GM21737 (cell line): ENCODE measurements at regions not wholly inside any gene's neighbourhood (a gene's known extent, or its start where the extent isn't known, plus 50 kb on each side); places are given as distances from the start of the nearest gene placed in this dataset.

Source experiments
- ATAC-seq: cut with Tn5 transposase; IDR thresholded peaks from one replicate; pipeline ENCODE4 v1.9.1; 2021; ENCODE audit warnings: mild to moderate bottlenecking, moderate library complexity; ENCODE audit not compliant: unreplicated experiment

DNA sequence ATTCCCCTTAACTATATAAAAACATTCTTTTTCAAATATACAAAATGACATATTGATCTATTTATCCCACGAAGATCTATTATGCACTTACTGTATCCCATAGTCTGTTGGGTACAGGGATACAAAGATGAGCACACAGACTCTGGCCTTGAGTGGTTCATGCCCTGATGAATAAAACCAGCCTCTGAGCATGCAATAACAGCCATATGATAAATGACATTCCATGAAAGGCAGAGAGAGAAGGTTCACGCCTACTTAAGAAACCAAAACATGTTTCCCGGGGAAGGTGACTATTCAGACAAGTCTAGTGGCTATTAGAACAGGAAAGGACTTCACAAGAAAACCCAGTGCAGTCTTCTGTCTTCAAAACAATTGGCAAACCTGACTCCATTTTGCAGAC is 406.2 kb upstream of the BRINP1 start:
- ATAC-seq: no peak

DNA sequence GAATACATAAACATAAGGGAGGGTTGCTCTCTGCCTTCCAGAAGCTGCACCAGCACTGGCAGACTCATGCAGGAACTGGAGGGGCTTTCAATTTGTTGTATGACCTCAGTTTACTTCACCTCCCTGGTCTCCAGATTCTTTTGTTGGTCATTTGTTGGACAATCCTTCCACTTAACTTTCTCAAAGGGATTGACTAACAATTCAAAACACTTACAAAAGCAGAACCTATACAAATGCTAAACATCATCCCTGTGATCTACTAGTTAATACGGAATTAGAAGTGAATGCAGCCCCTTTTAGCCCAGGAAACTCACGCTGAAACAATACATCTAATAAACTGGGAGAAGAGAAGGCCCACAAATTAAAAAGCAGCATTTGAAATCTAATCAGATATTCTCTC is 404.6 kb upstream of the BRINP1 start:
- no peak for ATAC-seq

DNA sequence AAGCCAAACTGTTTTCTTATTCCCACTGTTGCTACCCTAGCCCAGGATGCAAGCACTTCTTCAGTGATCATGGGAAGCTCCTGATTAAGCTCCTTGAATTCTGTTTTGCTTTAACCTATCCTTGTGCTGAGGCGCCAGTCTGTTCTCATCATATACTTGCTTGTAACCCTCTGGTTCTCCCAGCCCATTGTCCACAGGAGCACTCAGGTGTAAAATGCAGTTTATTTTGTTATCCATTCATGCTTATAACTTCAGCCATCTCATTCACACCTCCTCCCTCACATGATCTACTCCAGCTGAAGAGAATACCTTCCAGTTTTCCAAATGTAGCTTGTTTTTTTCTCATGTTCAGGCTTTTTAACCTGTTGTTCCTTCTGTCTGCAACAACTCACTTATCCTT is 402.1 kb upstream of the BRINP1 start:
- no peak for ATAC-seq

DNA sequence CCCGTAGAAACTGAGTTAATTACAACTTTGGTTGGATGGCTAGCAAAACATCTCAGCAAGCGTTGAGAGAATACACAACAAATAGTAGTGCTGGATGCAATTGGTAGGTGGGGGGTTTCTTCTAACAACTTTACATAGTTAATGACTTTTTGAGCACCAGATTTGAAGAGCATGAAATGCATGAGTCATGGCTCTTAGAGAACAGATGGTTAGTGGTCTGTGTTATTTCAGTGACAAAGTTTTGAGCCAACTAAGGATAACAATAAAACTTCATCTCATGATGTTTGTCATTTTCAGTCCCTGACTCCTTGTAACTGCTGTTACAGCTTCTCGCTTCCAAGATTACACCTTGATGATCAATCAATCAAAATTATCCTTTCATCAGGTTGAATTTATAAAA is 399.0 kb upstream of the BRINP1 start:
- ATAC-seq: no peak

DNA sequence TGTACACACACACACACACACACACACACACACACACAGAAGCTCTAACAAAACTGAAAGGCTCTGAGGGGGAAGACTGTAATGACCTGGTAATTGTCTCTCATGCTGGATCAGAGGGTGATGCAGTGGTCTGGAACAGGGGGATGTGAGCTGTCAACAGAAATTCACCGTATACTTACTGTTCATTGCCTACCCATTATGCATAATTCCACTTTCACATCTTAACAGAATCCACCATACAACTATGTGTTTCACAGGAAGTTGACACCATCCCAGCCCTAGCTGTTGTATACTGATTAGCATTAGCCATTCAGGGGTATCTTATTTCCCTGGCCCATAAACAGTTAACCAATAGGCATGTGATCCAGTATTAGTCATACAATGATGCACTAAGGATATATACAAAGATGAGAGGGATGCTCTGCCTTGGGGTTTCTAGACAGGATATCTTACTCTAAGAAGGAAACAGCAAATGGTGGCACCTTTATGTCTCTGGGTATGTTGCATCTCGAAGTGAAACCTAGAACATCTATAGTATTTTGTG is 396.5 kb upstream of the BRINP1 start:
- ATAC-seq: no peak

DNA sequence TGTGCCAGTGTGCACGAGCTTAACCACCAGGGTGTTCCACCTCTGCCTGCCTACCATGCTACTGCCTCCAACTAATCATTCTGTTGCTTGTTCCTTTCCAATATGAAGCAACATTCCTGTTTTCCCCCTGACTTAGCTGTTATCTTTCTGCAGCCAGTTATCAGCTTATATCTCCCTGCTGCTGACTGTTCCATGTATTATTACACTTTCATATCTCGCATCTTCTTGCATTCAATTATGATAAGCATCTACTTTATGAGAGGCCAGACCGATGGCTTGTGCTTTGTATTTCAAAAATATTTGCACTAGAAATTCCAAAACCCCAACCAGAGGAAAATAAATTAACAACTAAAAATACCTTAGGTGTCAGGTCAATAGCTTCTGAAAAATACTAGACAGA is 394.0 kb upstream of the BRINP1 start:
- ATAC-seq: no peak

DNA sequence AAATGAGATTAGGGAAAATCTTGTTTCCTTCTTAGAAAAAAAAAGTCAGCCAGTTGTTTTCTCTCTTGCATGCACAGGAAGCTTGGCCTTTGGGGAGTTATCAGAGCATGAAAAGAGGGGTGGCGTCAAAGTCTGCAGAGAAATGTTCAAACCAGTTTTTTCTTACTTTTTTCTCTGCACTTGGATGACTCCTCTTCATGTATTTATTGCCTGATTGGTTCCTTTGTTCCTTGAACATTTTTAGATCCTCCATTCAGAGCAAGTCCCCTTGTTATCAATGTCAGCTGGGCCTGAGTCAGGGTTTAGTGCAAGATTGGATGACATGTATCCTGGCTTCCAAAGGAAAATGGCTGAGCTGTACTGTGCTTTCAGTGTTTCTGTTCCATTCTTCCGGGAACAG is 392.6 kb upstream of the BRINP1 start:
- ATAC-seq: no peak

DNA sequence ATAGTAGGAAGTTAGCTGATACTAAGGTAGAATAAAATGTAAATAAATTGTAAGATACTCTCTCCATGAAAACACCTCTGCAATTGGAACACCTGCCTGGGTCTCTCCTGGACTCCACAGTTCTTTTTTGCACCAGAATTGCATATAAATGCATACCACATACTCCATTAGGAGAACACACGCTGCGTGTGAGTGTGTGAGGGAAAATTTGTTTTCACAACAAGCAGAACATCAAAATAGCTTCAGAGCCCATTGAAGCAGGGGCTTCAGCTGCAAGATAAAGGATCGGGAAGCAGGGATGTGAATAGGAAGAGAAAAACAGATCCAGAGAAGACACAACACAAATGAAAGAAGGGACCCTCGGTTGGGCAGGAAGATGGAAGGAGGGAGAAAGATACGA is 389.8 kb upstream of the BRINP1 start:
- no peak for ATAC-seq

DNA sequence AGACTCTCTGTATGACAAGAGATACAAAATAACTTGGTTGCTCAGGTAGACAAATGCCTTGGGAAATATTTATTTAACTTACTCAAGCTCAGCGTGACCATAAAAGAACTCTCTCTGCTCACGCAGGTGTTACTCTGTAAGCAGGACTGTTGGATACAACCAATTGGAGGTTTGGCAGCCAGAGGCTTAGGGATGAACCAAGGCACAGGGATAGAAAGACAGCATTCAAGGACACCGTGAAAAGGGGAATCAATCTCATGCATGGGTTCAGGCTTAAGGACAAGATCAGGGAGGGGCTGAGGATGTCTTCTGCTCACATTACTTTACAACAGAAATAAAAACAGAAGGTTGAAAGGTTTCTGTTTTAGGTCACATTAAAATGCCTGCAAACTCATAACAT is 389.0 kb upstream of the BRINP1 start:
- no peak for ATAC-seq

DNA sequence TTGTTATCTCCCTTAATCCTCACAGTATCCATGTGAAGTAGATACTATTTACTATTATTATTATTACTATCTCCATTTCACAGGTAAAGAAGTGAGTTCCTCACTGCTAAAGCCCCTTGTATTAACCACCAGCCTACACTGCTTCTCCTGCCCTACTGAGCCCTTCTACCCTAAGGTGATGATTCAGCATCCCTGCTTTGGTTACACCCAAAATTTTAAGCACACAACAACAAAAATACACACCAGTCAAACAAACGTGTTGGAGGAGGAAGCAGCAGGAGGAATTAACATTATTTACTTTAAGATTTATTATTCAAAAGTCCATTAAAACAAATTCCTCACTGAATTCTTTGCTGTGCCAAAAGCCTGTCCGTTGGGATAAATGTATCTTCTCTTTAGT is 370.2 kb upstream of the BRINP1 start:
- ATAC-seq: no peak

DNA sequence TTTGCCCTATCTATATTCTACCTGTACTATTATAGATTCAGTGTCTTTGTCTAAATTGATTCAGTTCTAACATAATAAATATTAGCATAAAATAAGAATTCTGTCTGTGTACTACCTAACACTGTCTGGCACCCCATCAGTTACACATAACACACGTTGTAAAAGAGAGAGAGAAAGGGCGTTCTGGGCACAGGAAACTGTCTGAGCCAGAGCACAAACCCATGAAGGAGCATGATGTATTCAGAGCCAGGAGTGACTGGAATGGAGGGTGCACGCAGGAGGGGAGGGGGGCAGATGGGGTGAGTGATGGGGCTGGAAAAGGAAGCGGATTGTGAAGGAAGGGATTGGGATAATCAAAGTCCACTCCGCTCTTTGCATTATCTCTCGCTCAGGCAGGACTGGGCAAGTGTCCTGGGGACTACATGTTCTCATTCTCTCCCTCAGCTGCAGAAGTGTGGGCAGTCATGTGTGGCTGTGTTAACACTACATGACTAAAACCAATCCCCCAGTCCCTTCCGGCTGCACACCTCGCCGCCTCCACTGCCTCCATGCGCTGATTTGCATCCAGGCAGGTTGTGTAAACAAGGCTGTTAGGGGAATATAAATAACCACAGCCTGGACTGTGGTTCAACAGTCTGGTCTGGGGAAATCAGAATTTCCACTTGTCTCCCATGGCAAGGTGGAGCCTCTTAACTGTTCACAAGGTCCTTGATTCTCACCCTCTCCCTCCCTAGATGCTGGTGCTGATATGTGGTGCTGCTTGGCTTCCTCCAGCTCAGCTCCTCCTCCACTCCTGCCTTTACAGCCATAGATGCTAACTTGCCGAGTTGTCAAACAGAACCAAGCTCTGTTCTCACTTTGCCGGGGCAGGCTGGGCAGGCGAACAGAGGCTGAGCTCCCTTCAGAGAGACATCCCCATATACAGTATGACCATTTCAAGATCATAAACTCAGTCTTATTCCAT is 367.5 kb upstream of the BRINP1 start:
- ATAC-seq: peak; percentile 99

DNA sequence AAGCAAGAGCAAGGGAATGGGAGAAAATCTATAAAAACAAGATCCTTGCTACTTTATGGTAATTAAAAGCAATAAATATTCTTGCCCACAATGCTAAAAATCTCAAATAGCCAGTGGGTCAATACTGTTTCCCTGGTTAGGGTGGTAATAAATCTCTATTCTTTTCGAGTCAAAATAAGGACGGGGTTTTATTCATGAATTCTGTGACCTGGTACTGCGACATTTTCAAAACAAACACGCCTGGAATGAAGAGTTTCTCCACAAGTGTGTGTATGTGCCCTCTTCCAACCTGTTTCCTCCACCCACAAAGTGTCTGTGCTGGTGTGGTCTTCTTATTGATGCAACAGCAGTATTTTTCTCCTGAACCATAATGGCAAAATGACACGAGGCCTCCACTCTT is 358.8 kb upstream of the BRINP1 start:
- ATAC-seq: no peak

DNA sequence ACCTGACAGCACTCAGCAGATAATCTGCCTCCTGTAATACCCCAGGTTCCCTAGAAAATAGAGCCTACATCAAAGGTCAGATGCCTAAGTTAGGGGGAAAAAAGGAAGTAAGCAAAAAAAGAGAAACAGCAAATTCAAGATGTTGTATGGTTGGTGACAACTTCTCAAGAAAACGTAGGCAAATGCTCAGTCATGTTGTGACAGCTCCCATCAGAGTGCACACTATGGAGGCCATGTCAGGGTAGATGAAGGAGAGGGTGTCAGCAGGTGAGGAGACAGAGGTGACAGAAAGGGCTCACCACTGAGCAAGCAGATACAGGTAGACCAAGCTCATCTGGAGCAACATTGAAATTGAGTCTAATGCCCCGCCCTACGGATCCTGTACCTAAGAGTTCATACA is 356.8 kb upstream of the BRINP1 start:
- ATAC-seq: no peak

DNA sequence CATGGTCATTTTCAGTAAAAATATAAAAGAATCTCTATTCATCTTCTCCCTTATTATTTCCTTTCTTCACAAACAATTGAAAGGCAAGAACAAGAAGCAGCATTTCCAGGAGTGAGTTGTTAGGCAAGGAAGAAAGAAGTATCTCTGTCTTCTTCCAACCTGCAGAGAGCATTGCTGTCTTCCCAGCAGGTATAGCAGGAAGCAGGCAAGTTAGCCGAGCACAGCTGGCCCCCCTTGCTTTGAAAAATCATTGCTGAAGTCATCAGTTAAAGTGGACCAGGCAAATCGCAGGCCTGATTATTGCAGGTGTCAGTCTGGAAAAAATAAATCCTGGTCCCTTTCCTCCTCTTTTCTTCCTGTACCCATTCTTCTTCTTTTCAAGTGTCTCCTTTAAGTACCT is 353.1 kb upstream of the BRINP1 start:
- ATAC-seq: no peak

DNA sequence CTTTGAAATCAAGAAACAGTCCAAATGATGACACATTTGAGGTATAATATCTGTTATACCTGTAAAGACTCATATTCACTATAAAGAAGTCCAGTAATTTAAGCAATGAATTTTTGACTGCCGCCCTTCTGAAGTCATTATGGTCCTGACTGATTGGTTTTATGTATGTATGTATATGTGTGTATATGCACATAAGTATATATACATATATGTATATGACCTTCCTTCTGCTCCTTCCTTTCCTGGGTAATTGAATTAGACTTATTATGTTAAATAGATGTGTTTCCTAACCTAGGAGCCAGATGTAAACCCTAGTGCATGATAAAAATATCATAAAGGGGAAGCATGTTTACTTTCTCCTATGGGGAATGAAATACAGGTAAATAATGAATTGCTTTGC is 343.1 kb upstream of the BRINP1 start:
- ATAC-seq: no peak

DNA sequence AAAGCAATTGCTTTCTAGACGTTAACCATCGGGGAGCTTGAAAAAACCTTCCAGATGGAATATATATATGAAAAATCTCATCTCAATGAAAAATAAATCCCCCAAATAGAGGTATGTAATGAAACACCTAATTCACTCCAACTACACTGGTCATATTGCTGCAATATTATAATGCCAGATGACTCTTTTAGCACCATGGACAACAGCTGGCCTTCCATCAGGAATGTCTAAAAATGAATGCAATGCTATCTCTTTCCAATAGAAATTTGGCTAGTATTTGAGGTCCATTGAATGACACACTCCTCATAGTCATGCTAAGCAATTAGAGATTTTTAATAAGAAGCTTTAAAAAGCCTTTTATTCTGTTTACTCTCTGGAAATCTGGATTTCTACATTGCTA is 340.2 kb upstream of the BRINP1 start:
- no peak for ATAC-seq

DNA sequence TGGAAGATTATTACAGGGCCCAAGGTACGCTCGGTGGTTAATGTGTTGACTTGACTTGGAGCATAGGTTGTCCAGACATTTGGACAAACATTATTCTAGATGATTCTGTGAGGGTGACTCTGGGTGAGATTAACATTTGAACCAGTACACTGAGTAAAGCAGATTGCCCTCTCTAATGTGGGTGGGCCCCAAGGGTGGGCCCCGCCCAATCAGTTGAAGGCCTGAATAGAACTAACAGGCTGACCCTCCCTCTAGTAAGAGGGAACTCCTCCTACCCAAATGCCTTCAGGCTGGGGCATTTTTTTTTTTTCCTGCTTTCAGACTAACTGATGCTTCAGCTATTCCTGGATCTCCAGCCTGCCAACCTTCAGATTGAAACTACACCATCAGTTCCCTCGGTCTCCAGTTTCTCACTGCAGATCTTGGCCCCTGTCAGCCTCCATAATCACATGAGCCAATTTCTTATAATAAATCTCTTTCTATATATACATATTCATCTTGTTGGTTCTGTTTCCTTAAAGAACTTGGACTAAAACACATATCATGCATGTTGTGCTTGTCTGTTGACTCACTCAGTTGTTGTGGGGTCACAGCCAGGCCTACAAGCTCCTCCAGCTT is 338.1 kb upstream of the BRINP1 start:
- no peak for ATAC-seq

DNA sequence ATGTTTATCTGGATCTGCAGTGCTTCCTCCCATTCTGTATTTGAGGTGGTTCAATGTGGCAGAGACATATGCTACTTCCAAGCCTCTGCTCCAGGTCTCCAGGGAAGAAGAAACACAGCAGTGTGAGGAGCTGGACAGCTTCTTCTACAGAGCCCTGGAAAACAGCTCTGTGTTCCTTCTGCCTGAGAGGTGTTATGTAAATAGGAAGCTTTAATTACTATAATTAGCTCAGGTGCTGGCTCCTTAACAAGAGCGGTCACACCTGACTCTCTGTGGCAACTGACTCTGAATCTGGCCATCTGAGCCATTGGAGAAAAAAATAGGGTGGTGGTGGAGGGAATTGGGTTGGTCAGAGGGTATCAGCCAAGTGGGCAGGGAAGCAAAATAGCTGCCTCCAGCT is 332.4 kb upstream of the BRINP1 start:
- ATAC-seq: no peak

DNA sequence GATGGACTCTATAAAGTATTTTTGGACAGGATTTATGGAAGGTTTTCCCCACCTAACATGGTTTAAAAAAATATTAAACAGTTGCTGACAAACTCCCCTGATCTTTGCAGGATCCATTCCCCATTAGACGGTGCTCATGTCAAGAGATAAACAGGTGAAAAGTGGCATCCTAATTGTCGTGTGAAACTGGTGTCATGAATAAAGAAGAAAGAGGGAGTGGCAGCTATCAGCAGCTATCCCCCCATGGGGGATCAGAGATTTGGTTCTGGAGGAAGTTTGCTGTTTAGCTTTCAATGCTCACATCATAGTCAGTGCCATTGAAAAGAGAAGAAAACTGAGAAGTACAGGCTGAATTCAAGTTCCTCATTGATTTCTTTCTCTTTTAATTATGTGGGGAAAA is 329.3 kb upstream of the BRINP1 start:
- ATAC-seq: no peak

DNA sequence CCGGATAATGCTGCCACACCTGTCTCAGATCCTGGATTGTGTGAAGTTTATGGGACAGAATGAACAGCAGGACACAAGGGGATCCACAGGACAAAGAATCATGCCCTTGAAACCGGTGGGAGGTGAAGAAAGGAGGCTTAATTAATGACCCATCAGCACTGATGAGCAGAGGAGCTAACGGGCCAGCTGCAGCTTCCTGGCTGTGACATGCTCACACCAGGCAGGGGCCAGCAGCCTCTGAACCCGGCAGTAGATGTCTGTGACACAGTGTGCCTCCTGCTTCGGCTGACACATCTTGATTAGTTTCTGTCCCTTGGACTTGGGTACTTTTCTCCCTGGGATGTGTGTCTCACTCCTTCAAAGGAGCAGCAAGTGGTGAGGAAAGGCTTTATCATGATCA is 328.8 kb upstream of the BRINP1 start:
- no peak for ATAC-seq

DNA sequence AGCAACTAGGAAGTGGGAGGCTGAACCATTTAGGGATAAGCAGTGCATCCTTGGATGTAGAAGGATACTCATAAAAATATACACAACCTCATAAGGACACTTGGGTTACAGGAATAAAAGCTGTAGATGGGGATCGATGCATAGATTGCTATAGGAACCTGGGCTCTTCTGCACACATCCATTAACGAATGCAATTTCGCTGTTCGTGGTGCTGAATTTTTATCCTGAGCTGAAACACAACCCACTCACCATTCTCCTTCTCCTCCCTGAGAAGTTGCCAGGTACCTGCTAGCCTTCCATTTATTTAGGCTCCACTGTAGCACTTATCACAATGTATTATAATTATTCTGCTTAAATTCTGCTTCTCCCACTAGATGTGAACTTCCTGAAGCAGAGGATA is 320.6 kb upstream of the BRINP1 start:
- ATAC-seq: no peak

DNA sequence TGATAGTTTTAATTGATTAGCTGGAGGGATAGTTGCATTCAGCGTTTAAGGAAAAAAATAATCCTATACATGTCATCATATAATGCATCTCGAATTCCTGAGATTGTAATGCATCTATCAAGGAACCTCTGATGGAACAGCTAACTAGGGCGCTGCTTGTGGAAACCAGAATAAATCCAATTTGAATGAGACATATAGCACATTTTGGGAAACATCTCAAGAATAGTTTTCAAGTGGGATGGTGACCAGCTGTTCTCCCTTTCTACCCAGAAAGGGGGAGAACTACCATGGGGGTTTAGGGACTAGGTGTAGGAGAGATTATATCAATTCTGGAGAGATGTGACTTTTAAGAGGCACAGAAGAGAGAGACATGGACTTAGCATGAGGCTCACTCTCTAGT is 319.3 kb upstream of the BRINP1 start:
- ATAC-seq: no peak
